Central memory CD4-positive, alpha-beta T cell (primary cell): ENCODE measurements at regions not wholly inside any gene's neighbourhood (a gene's known extent, or its start where the extent isn't known, plus 50 kb on each side); places are given as distances from the start of the nearest gene placed in this dataset.
"Not testable (repeated sequence)": the region's sequence is repeated elsewhere in the genome, so short reads cannot be mapped to it uniquely, and the experiment has no call there.

Source experiments
- DNase-seq: peaks from one replicate; pipeline ENCODE4 v3.0.0; 2022

DNA sequence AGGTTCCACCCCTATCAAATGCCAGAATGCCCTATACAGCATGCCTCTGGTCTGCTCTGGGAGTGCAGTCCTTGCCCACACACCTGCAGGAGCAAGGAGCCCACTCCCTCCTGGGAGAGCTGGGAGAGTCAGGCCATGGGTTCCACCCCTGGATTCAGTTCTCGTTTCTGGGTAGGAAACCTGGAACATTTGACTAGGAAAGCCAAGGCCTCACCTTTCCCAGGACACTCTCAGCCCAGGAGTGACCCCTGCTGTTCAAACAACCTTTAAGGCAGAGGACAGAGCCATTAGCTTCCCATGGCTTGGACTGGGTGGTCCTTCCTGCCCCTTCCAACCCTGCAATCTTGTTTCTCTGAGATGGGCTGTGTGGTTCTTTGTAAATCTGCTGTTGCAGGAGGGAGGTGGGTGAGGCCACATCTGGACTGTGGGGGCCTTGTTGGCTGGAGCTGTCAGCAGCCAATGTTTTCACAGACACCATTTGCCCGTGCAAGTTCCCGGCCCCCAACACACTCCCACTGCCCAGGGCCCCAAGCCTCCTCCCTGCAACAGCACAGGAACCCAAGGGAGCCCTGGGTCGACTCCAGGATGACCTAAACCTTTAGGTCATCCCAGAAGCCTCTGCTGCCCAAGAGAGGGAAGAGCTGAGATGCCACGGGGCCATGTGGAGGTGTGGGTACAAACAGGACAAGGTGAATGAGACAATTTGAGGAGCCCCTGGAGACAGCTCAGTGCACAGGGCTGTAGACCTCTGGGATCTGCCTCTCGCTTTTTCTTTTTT, 104.4 kb downstream of the PJA1 start:
- DNase-seq: no peak

DNA sequence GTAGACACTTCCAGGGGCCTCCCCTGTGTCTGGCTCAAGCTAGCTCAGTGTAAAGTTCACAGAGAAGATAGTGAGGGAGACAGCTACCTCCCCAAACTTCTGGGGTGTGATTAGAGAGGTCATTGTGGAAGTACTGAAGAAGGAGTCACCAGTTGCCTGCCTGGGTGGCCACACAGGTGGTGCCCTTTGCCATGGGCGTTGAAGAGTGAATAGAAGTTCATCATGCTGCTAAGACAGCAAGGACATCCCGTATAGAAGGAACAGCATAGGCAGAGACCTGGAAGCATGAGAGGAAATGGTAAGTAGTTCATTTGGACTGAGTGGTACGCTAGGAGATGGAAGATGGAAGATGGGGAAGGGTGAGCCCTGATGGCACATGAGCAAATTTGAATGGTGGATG, 110.1 kb downstream of the PJA1 start:
- DNase-seq: no peak

DNA sequence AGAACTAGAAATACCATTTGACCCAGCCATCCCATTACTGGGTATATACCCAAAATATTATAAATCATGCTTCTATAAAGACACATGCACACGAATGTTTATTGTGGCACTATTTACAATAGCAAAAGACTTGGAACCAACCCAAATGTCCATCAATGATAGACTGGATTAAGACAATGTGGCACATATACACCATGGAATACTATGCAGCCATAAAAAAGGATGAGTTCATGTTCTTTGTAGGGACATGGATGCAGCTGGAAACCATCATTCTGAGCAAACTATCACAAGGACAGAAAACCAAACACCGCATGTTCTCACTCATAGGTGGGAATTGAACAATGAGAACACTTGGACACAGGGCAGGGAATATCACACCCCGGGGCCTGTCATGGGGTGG, 110.8 kb downstream of the PJA1 start:
- DNase-seq: not testable (repeated sequence)

DNA sequence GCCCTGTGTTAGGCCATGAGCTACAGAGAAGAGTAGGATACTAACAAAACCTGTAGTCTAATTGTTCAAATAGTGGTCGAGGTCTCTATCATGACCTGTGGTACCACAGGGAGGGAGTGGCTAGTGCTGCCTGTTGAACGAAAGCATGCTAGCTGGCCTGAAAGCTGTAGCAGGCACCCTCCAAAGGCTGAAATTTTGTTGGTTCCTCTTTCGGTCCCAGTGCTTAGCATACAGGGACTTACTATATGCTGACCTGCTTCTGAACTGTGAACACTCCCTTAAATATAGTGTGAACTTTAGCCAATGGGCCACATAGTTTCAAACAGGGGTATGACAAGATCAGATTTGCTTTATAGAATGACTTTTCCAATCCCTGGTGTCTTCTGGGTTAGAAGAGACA, 113.4 kb downstream of the PJA1 start:
- no peak for DNase-seq

DNA sequence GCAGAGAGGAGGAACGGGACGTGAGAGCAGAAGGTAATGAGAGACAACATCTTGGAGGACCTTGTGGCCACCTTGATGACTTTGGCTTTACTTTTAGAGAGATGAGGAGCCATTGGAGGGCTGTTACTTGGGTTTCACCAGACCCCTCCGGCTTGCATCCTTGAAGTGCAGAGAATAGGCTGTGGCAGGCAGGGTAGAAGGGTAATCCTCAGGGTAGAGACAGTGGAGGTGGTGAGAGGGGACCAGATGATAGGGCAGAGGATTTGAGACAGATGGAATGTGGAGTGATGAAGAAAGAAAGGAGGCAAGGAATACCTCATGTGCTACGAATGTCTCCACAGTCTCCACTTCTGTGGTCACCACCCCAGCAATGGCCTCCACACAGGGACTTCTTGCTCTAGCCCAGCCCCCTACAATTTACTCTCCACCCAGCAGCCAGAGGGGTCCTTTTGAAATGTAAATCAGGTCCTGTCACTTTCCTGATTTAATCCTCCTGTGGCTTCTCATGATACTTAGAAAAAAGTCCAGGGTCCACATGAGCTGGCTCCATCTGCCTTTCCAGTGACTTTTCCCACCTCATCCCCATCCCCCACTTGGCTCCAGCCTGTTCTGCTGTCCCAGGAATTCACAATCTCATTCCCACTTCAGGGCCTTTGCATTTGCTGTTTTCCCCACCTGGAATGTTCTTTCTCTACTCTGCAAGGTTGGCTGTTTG, 115.0 kb downstream of the PJA1 start:
- no peak for DNase-seq

DNA sequence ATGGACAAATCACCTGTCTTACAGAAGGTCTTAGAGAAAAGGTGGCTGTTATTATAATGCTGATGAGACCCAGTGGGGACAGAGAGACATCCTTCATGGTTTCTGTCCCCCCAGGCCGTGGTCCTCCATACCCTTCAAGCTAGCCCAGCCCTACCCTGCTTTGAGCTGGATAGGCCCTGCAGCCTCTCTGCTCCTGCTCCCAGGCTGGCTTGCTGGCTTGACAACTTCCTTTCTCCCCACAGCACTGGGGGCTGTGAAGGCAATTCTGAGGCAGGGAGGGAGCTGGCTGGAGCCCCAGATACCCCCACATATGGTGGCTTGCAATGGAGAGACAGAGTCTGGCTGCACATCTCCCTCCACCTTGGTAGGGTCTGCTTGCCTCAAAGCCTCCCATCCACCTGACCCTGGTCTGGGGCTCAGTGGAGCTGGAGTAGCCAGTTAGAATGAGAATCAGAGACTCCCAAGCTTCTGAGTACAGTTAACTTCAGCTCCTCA, 118.2 kb downstream of the PJA1 start:
- no peak for DNase-seq

DNA sequence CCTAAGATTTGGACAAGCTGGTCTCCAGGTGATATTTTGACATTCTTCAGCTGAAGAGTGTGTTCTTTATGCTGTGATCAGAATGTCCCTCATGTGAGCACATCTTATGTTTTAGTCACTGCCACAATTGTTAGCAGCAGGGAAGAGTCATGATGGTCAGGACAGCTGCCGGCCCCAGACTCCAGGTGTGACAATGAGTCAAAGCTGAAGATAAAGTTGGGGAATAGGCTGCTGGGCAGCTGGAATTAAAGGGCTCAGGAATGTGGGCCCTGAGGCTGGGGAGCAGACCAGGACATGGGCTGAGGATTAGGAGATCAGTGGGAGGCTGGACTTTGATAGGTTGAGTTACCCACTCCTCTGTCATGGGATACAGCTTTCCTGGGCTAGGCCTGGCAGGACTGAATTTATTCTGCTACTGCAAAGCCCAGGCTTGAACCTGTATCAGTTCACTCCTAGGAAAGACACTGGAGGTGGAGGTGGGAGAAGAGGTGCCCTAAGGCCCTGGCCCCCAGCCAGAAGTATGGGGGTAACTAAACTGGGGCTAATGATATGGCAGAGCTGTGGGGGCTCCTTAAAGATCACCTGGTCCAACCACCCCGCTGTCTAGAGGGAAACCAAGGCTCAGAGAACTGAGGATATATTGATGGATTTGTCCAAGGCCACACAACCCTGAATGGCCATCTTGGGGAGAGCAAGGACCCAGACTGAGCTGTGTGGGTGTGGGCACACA, 119.5 kb downstream of the PJA1 start:
- no peak for DNase-seq

DNA sequence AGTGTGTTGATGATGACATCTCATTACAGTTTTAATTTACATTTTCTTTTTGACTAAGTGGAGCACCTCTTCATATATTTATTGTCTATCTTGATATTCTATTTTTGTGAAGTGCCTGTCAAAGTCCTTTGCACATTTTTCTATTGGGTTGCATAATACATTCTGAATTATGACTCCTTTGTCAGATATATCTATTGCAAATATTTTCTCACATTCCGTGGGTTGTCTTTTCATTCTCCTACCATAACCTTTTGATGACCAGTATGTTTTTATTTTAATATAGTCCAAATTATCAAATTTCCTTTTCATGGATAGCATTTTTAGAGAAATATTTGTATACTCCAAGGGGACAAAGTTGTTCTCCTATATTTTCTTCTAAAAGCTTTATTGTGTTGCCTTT, 126.4 kb downstream of the PJA1 start:
- no peak for DNase-seq

DNA sequence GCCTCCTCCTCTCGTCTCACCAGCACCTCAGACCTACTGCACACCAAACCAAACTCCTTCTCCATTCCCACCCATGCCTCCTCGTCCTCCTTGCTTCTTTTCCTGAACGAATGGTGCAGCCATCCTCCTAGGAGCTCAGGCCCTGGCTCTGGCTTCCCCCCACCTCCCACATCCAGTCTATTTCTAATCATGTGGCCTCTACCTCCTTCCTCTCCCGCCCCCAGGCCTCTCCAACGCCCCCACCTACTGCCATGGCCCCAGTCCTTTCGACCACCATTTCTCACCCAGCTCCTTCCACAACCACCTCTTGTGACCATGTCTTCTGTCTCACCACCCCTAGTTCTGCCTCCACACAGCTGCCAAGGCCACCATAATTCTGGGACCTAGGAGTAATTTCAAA, 127.1 kb downstream of the PJA1 start:
- DNase-seq: no peak

DNA sequence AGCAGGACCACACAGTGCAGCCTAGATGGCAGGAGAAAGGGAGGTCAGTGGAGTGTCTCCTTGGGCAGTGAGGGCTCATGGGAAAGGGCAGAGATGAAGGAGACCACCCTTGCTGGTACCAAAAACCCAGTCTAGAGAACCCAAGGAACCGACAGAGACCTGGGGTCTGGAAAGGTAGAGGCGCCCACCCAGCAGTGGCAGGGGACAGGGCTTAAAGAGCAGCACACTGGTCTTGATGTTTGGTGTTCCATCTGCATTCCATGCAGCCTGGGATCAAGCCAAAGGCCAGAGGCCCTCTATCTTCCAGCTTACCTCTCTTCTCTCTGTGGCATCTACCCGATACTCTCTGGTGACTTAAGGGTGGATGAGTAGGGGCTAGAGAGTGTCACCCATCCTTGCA, 127.5 kb downstream of the PJA1 start:
- DNase-seq: no peak

DNA sequence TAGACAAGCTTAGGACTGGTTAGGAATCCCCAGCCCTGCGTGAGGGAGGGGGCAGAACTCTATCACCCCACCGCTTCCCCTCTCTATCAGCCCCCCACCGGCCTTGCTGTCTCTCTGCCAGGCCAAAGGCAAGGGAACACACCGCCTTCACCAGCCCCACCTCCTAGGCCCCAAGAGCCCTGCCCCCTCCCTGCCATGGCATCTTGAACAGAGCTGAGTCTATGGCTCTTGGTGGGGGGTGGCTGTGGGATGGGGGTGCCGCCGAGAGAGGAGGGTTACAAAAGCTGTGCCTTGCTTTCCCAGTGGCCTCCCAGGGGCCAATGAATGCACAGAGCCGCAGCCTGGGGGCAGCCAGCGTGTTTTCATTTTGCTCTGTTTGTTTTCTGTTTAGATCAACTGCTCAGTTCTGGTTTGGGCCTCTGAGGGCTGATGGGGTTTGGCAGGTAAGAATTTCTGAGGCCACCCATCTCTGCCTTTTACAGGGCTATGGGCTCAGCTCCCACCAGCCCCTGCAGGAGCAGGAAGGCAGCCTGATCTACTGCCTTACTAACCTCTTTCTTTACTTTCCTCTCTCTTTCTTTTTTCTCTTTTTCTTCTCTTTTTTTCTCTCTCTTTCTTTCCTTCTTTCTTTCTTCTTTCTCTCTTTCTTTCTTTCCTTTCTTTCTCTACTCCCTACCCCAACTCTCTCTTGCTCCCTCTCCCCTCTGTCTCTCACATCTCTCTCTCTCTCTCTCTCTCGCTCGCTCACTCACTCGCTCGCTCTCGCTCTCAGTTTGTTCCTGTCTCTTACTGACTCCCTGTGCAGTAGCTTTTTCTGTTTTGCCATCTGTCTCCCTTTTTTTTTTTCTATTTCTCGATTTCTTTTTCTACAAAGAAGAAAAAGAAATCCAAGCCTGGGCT, 128.3 kb downstream of the PJA1 start:
- no peak for DNase-seq

DNA sequence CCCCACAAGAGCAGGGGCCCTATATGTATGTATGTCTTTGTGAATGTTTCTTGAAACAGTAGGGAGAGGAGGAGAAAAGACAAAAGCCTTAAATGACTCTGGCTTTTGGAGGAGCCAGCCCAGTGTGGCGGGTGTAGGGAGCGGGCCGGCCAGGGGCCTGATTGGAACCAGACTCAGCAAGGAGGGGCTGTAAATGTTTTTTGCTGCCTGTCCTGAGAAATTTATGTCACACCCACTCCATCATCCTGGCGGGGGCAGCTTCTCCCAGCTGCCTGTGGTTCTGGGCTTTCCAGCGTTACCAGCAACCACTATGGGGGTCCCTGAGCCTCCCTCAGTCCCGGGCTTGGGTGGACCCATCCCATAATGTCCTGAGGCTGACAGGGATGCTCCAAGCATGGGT, 130.8 kb downstream of the PJA1 start:
- DNase-seq: no peak

DNA sequence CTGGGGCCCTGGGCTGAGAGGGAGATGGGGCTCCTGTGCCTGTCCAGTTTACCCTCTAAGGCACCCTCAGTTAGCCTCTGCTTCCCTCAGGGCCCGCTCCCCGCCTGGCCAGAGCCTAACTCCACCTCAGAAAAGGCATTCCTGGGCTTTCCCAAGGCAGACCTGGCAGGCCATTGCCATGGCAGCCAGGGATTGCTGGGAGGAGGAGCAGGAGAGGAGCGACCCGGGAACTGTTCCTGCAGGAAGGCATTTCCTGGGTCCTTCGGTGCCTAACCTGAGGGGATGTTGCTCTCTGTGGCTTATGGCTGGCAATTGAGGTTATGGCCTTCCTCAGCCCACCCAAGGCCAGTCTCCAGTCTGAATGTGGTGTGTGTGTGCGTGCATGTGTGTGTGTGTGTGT, 131.3 kb downstream of the PJA1 start:
- no peak for DNase-seq

DNA sequence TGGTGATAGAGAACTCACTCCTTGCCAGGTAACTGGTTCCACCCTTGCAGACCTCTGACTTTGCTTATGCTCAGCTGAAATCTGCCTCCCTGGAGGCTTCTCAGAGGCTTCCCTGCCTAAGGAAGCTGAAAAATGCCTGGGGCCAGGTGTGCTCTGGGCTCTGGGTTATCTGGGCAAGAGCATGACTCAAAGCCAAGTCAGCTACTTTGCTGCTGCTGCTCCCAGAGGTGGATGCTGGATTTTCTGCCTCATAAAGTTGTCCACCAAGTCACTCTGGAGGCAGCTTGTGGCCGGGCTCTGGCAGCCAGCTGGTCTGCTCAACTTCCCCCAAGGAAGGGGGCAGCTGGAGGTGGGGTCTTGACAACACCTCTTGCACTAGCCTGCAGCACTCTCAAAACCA, 132.7 kb downstream of the PJA1 start:
- no peak for DNase-seq

DNA sequence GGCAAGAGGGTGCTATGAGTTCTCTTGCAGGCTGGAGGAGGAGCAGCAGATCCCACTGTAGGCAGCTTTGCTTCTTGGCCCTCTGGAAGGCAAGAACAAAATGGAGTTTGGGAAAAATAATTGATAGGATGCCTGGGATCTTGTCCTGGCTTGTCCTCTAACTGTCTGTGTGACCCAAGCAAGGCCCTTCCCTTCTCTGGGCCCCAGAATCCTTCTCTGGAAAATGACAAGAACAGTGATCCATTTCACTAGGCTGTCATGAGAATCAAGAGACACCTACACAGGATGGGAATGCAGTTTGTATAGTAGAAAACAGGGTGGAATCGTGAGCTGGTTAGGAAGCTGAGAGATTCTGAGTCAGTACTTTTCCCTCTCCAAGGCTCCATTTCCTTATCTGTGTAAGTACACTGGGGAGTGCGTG, 133.3 kb downstream of the PJA1 start:
- DNase-seq: no peak

DNA sequence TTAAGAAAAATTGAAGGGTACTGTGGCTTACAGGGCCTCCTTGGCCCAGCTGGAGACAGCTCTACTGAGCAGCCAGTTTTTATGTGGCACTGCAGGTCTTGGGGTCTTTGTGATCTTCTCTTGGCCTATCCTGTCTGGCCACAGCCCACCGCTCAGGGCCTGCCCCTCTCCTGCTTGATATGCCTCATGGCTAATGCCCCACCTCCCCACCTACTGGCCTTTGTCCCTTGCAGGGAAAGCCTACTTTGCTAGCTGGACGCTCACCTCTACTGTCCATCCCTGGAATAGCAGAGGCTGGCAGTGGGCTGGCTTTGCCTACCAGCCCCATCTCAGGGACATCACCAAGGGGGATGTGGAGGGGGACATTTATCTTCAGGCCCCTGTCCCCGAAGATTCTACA, 134.1 kb downstream of the PJA1 start:
- no peak for DNase-seq

DNA sequence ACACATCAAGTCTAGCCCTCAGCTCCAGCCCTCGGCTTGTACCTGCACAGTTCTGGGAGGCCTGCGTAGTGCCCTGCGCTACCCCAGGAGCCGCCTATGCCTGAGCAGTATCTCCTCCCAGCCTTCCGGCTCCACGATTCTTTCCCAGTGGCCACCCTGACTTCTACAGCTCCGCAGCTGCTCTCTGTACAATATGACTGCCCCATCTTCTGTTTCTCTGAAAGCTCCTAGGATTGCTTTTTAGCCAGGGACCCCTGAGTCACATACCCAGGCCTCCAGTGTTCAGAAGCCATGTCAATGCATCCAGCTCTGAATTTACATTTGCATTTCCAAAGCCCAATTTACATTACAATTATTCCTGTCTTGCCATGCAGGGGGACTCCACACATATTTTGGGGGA, 135.5 kb downstream of the PJA1 start:
- no peak for DNase-seq

DNA sequence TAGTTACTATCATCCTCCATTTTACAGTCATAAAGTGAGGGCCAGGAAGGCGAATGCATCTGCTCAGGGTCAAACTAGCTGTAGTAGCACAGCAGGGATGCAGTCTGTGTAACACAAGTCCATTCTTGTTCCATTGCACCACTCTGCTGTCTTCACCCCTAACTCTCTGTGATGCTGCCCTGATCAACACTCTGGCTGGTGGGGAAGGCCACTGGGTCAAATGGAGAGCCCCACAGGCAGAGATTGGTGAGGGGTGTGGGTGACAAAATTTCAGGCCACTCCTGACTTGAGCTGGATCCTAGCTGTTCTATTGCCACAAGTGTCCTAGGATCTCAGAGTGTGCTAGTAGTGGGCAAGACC, 136.5 kb downstream of the PJA1 start:
- DNase-seq: no peak

DNA sequence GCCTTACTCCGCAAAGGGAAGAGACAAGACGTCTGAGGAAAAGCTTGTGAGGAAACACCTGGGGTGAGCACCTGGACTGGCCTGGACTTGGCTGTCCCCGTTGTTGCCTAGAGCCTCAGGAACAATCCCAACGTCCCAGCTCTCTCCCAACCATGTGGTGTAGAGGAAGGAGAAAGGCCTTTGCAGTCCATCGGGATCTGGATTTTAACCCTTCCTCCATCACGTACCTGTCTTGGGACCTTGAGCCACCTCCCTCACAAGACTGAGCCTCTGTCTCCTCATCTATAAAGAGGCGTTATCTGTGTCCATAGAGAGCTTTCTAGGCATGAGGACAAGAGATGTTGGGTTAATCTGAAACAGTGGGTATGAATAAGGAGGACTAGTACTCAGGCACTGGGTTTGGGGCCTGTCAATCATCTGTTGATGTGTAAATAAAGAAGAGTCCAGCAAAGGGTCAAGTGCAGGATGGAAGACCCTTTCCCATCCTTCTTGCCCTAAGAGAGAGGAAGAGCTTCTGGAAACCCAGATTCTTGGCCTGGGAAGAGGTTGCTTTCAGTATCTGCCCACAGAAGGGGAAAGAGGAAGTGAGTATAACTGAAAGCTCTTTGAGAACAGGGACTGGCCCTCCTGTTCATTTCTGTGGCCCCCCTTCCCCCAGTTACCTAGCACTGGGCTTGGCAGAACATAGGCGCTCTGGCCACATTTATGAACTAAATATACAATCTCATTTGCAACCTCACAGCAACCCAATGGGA, 137.1 kb downstream of the PJA1 start:
- DNase-seq: no peak

DNA sequence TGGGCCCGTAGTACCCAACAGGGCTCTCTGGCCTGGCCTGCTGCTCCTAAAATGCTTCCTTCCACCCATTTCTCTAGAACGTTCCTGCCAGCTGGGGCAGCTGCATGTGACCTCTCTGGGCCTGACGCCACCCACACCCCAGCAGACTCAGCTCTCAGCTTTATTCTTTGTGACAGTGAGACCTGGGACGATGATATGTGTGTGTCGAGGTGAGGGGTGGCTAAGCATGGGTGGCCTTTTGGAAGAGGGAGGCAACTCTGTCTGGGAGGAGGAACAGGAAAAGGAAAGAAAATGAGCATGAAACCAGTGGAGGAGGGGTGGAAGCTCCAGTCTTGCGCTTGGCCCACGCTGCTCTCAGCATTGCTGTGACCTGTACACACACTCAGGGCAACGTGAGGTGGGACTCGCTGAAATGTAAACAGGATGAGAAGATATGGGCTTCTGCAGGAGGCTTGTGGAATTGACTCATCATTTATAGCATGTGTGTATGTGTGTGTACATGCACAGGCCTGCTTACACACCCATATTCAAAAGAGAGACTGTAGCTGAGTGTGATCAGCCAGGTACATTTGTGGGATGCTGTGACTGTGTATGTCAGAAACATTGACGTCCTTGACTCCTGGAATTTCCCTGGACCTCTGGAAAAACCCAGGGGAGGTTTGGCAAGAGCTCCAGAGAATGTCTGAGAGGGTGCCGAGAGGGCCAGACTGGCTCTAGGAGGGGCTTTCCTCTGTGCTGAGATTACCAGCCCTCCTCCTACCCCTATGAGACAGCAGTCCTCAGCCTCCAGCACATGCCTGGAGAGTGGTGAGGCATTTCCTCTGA, 137.9 kb downstream of the PJA1 start:
- no peak for DNase-seq

DNA sequence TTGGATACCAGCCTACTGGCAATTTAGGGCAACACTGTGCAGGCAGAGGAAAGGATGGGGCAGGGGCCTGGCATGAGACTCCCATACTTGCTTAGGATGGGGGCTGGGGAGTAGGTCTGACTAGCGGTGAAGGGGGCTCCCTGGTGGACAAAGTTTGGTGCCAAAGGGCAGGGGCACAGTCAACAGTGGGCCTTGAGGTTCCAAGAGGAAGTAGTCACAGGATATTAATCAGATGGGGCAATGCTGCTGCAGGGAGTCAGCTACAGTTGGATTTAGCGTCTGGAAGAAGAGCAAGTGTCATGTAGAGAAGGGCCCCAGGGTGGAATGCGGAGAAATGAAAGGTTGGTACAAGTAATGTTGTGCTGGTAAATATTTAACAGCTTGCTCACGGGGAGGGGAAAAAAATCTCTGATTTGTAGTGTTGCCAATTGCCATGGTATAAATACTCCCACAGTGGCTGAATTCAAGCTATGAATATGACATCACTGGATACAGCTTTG, 139.4 kb downstream of the PJA1 start:
- no peak for DNase-seq
